IPS DF 4.7 (cell line): ENCODE measurements at regions not wholly inside any gene's neighbourhood (a gene's known extent, or its start where the extent isn't known, plus 50 kb on each side); places are given as distances from the start of the nearest gene placed in this dataset.

ENCODE experiments used
- DNase-seq: peaks from one replicate; pipeline ENCODE4 v3.0.0-alpha.2; 2013; ENCODE audit warnings: low spot score; ENCODE audit errors: extremely low read depth

GRCh38 chr4:187232196-187232595, 508.5 kb upstream of the FAT1 start:
- no peak for DNase-seq

DNA sequence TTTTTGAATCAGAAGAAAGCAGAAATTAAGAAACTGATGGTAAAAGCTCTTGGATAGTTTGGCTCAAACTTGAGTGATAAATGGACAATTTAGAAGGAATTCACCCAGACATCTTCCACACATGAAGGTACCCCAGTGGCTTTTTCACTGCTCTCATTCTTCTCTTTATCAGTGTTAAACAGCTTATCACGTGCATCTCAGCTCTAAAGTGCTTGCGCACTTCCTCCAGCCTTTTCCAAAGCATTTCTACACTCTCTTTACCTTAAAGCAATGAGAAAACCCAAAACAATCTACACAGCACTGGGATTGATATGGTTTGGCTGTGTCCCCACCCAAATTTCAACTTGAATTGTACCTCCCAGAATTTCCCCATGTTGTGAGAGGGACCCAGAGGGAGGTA, 509.1 kb upstream of the FAT1 start:
- no peak for DNase-seq

- no peak for DNase-seq
These were observed 512.0 kb upstream of the FAT1 start for GRCh38 chr4:187235456-187236170.

DNA sequence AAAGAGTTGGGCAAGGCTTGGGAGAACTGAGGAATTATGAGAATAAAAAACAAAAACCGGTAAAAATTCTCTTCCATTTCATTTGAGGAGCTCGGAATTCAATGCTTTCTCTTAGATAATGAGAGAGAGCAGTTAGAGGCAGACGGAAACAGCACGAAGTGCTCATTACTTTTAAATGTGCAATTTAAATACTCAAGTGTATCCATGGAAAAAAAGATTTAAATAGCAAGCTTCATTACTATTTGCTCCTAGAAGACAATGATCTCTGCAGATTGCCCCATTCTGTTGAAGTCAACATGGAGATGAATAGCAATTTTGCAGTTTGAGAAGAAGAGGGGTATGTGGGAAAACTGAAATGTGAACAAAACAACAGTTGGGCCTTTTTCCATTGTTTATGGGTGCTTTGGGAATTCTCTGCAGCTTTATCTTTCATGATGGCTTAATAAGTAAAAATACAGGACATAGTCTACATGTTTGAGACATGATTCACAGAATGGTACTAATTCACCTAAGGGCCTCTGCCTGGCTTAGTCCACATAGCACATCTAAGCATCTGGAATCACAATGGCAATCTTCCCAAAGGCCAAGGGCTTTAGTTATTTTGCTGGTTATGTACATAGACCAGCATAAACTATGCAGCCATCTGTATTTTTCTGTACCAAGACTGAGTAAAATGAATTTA, 512.7 kb upstream of the FAT1 start:
- no peak for DNase-seq

DNA sequence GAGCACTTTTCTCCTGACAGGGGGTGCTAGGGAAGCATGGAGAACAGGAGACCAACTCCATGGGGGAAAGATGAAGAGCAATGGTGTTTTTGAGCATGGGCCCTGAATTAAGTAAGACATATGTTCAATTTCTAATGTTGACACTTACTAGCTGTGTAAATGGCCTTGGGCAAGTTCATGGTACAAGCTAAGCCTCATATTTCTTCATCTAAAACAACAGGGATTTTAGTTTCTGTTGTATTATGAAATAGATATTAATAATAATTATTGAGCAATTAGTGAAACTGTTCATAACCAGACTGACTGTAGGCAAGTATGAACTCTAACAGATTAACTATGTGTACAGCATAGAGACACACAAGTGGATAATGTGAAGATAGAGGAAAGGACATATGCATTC, 515.0 kb upstream of the FAT1 start:
- DNase-seq = no peak

DNA sequence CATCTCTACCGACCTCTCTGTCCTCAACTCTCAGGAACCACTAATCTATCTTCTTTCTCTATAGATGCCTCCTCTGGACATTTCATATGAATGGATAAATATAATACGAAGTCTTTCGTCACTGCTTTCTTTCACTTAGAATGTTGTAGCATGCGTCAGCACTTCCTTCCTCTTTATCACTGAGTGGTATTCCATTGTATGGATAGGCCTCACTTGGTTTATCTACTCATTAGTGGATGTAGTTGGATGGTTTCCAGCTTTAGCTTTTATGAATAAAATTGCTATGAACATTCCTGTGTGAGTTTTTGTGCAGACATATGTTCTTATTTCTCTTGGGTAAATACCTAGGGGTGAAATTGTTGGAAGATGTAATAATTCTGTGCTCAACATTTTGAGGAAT, 528.2 kb upstream of the FAT1 start:
- DNase-seq = no peak

GRCh38 chr4:187256897-187257296, 533.2 kb upstream of the FAT1 start:
- no peak for DNase-seq

DNA sequence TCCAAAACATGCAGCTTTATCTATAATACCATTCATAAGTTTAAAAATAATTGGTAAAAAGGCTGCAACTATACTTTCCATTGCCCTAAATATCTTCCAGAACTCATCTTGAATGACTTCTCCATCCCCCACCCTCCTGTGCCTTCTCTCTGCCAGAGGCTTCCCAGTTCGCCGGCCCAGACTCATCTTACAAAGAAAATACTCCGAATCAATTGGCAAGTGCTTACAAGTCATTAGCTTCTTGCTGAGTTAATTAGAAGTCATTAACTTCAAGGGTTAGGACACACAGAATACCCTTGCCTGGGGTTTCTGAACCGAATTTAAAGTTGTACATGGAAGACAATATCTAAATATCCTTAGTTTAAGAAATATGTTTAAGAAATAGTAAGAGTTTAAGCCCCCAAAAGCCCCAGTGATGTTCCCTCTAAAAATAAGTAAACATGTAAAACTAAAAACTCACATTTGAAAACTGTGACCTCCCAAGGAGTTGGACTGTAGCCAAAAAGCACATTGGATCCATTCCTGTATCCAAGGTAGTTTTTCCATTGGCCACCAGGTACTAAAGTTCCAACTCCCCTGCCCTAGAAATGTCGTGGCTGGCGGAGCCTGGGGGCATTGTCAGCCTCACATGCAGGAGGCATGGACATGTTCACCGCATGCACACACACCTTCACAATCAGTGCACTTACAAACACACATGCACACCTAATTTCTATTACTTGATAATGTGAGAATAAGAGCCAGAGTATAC, 535.2 kb upstream of the FAT1 start:
- DNase-seq = peak; percentile 9

GRCh38 chr4:187268940-187269339, 545.3 kb upstream of the FAT1 start:
- no peak for DNase-seq

- DNase-seq = no peak
These were observed 546.5 kb upstream of the FAT1 start for GRCh38 chr4:187270154-187270553.

- no peak for DNase-seq
These were observed 548.2 kb upstream of the FAT1 start for GRCh38 chr4:187271848-187272247.

- DNase-seq = no peak
These were observed 550.5 kb upstream of the FAT1 start for GRCh38 chr4:187274153-187274552.

DNA sequence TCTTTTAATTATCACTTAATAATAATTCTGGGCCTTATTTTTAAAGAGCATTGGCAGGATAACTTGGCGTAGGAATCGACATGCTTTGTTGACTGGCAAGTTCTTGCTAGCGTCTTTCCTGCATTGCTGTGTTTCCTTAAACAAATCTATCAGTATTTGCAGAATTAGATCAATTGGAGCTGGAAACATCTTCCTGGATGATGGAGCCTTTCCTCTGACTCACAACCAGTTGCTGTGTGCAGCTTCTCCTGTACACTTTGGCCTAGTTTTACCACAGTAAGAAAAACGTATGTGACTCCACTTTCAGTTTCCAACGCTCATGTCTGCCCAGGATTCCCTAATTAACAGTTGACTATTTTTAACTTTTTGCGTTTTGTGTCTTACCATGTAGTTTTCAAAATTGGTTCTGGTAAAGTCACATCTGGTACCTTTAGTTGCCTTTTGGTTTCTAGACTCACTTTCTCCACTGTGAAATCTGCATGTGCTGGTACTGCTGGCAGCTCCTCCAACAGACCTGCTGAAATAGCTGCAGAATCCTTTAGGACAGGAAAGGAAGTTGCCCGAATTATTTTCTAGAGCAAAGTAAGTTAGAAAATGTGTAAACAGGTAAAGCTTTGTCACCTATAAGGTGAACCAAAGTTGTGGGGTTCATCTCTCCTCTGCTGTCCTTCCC, 553.2 kb upstream of the FAT1 start:
- DNase-seq = no peak

DNA sequence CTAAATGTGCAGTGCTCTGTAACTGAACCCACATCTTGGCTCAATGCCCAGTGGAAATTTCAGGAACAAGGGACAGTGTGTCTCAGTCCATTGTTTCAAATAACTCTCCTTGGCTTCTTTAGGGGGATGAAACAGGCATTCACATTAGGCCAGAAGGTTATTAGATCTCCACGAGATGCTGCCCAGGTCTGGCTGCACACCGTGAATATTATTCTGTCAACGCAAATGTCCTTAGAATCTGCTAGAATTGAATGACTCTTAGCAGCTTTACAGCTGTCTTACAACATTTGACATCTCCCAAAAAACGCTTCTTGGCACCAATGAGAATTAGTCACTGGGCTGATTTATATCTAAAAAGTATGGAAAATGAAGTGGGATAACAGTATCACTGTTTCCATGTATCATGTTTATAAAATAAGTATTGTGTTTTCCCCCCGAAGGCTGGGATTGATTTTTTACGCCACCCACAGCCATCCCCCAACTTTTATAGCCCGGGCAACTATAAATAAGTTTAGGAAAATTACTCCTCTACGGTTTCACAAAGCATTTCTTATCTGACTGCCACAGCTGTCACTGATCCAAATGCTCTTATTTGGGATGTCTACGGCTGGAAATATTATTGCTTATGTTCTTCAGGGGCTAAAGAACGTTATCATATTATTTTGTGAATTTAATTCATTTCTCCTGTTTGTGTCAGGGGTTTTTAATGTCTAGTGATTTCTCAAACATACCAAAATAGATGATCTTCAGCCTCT, 559.7 kb upstream of the FAT1 start:
- no peak for DNase-seq

DNA sequence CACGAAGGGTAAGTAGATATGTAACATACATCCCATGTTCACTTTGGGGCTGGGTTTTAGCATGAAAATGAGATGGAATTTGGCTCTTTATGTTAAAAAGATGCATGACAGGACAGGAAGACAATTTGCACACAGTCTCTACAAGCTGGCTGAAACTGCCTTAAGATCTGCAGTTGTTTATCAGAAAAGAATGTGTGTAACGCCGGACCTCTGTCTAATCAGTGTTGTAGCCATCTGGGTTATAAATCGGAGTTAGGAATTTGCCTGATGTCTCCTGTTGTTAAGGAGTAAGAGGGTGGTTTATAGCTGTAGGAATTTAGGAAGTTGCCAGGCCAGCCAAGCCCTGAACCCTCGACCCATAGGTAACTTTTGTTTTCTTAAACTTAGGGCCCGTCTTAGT, 562.9 kb upstream of the FAT1 start:
- no peak for DNase-seq

DNA sequence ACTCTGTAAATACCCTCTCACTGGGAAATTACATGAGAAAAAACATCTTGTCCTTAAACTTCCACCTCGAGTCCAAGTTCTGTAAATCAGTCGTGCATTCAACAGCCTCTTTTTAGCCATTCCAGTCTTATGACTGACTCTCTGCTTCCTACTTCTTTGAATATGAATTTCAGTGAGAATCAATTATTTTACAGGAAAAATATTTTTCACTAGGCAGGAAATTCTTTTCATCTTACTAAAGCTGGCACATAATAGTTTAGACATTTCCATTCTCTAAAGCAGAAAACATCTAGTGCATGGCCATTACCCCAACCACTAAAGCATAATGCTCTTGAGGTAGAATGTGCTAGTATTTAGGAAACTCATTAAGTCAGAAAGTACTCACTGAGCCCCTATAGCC, 565.7 kb upstream of the FAT1 start:
- no peak for DNase-seq

DNA sequence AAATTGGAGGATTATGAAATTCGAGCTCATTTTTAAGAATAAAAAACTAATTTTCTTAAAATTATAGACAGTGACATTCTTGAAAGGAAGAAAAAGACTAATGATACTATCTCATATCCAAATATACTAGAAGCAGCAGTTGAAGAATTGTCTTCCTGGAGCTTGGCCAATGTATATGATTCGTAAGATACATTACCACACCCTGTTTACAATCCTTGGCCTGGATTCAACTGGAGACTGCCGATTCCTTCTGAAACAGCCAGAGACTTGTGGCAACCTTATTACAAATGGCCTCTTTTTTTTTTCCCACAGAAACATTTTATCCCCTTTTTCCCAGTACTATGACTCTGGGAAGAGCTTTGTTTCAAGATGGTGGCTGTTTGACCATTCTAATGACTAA, 571.2 kb upstream of the FAT1 start:
- DNase-seq = no peak

DNA sequence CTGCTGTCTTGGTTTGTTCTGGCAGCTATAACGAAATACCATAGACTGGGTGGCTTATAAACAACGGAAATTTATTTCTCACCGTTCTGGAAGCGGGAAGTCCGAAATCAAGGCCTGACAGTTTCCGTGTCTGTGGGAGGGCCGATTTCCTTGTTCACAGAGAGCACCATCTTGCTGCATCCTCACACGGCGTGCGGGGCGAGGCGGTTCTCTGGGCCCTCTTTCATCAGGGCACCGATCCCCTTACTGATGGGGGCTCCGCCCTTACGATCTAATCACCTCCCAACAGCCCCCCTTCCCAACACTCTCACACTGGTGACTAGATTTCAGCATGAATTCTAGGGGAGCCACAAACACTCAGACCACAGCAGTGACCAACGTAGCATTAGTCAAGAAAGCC, 578.3 kb upstream of the FAT1 start:
- DNase-seq = no peak

DNA sequence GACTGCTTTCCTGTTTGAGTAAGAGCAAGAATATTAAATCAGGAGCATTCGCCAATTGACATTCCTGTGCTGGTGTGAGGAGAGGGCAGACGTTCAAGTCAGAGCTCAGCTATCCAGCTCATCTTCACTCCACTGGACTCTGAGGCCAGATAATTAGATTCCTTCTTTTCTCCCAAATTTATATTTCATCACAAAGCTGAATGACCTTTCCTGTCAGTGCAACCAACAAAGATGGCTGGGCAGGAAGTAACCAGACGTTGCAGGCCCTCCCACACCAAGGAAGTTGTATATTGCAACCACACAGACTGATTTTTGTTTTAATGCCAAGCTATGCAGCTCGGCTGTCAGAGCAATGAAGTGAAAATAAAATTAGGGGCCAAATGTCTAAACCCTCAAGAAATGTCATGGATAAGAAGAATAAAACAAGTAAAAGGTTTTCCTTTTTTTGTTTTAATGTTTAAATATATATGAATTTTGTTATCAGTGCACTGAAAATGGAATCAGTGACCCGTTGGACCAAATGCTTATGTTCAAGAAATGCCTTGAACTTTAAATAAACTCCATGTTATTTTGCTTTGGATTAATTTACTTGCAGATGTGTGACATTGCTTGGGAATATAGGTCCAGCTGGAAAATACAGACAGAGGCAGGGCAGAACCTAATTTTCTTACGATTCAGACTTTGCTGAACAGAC, 578.9 kb upstream of the FAT1 start:
- DNase-seq = no peak

DNA sequence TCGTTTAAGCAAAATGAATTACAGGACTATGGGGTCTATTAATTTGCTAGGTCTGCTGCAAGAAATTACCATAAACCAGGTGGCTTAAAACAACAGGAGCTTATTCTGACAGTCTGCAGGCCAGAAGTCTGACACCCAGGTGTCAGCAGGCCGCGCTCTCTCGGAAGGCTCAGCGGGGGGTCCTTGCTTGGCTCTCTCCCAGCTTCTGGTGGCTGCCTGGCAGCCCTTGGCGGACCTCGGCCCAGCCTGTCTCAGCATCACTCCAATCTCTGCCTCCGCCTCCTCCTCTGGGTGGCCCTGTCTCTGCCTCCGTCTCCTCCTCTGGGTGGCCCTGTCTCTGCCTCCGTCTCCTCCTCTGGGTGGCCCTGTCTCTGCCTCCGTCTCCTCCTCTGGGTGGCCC, 580.5 kb upstream of the FAT1 start:
- no peak for DNase-seq

DNA sequence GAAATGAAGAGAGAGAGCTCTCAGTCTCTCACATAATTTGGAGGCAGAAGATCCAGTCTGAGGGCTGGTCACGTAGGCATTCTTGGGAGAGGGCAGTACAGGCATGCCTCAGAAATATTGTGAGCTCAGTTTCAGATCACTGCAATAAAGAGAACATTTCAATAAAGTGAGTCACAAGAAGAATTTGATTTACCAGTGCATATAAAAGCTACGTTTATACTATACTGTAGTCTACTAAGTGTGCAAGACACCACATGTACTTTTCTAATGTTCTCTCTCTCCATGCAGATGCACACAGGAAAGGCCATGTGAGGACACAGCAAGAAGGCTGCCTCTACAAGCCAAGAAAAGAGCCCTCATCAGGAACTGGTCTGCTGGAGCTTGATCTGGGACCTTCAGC, 583.5 kb upstream of the FAT1 start:
- DNase-seq = no peak
